HEK293T (cell line): ENCODE measurements at regions not wholly inside any gene's neighbourhood (a gene's known extent, or its start where the extent isn't known, plus 50 kb on each side); places are given as distances from the start of the nearest gene placed in this dataset.

Source experiments
- ARNT ChIP-seq: fragments of 450-650 bp; IDR thresholded peaks from 2 replicates; pipeline ENCODE4 v1.6.1; 2017; ENCODE audit warnings: mild to moderate bottlenecking
- BHLHE40 ChIP-seq: fragments of 450-650 bp; IDR thresholded peaks from 2 replicates; pipeline ENCODE4 v1.6.1; 2016; ENCODE audit warnings: mild to moderate bottlenecking, moderate library complexity, borderline replicate concordance
- FOXA1 ChIP-seq: fragments of 450-650 bp; IDR thresholded peaks from 2 replicates; pipeline ENCODE4 v1.6.1; 2016; ENCODE audit warnings: mild to moderate bottlenecking
- FOXM1 ChIP-seq: fragments of 450-650 bp; IDR thresholded peaks from 2 replicates; pipeline ENCODE4 v1.6.1; 2017; ENCODE audit warnings: mild to moderate bottlenecking, borderline replicate concordance
- LEF1 ChIP-seq: fragments of 450-650 bp; IDR thresholded peaks from 2 replicates; pipeline ENCODE4 v1.6.1; 2017; ENCODE audit warnings: mild to moderate bottlenecking, borderline replicate concordance

DNA sequence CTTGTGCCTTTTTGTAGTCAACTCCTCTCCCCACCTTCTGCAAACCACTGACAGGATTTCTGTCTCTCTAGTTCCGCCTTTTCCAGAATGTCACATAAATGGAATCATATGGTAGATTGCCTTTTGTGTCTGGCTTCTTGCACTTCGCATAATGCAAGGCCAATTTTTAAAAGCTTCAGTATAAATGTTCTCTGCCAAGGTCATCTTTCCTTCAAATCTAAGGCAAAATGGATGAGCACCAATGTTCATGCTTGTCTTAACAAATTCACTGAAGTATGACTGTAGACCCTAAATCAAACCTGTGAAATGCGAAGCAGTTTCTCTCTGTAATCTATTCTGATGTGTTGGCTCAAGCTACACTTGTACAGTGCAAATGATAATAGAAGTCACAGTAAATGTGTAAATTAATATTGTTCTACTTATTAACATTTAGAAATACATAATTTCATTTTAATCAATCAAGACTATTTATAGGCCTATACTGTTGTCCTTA, 92.8 kb upstream of the GLS start:
- TF ChIP-seq ARNT (no peak), LEF1 (no peak), FOXA1 (no peak), BHLHE40 (no peak), FOXM1 (no peak)
